ENCODE measurements at regions not wholly inside any gene's neighbourhood (a gene's known extent, or its start where the extent isn't known, plus 50 kb on each side); places are given as distances from the start of the nearest gene placed in this dataset.

- WGBS (ENCODE audit: insufficient coverage): 67% methylated on average over 1 of the region's 3 CpGs
- POLR2A ChIA-PET: no interaction called here
- TF ChIP-seq CTCF (IDR thresholded peaks at IDR 0.05) (no peak), EZH2 (IDR thresholded peaks at IDR 0.05; ENCODE audit: borderline replicate concordance, insufficient read depth, low read depth, low read length, poor library complexity, severe bottlenecking) (no peak)
- Mint-ChIP-seq H3K9me3 (ENCODE audit: insufficient read depth) (no peaks in the 10 kb centered on the region), H3K4me3 (no peak overlapping the region), H3K4me1 (no peaks in the 10 kb centered on the region), H3K27me3 (no peaks in the 10 kb centered on the region), H3K27ac (no peak overlapping the region)
- H3K9me3 ChIP-seq (ENCODE audit: control extremely low read depth in 1 of 3, control insufficient read depth in 2 of 3, insufficient read depth in 1 of 3, low read length in 2 of 3): no peaks in the 10 kb centered on the region
- no peak overlapping the region for H3K9ac ChIP-seq (ENCODE audit: low read length)
- H3K27me3 ChIP-seq (replicated peaks in 1 of 4; ENCODE audit: control extremely low read depth in 1 of 4, control insufficient read depth in 3 of 4, insufficient read depth in 4 of 4, low read length in 3 of 4): no peaks in the 10 kb centered on the region
- no peaks in the 10 kb centered on the region for H3K36me3 ChIP-seq (replicated peaks in 1 of 2; ENCODE audit: control extremely low read depth in 1 of 2, control insufficient read depth in 1 of 2, extremely low read depth in 1 of 2, insufficient read depth in 2 of 2, low read length in 1 of 2)
- H3K4me2 ChIP-seq (replicated peaks; ENCODE audit: low read depth, low read length, poor library complexity, severe bottlenecking): no peak overlapping the region
- H3K79me2 ChIP-seq (ENCODE audit: control insufficient read depth, insufficient read depth, low read length): no peaks in the 10 kb centered on the region
- ATAC-seq (ENCODE audit: low read depth) (no peak), DNase-seq (no peak)
- intact Hi-C loops (cut with micrococcal nuclease): no loop called here
- no peaks in the 10 kb centered on the region for H4K20me1 ChIP-seq (ENCODE audit: control insufficient read depth, insufficient read depth, low read length, poor library complexity, severe bottlenecking)
- no peak overlapping the region for H2AFZ ChIP-seq (ENCODE audit: insufficient read depth, low read depth, low read length, poor library complexity, severe bottlenecking)
- no peak overlapping the region for H3K4me3 ChIP-seq (ENCODE audit: control extremely low read depth in 1 of 5, extremely low read depth in 1 of 5, insufficient read depth in 1 of 5, low read depth in 2 of 5, low read length in 4 of 5)
- H3K4me1 ChIP-seq (ENCODE audit: control insufficient read depth in 2 of 2, insufficient read depth in 2 of 2, low read length in 2 of 2): no peaks in the 10 kb centered on the region
- CTCF ChIA-PET: no interaction called here
- no peak overlapping the region for H3K27ac ChIP-seq (ENCODE audit: low read length in 2 of 2)
Observed at GRCh38 chr9:82554381-82554780, 508.6 kb downstream of the RASEF start.

GRCh38 chr9:82555031-82555430 lies 507.9 kb downstream of the RASEF start:
- ATAC-seq (ENCODE audit: low read depth) (no peak), DNase-seq (no peak)
- H3K4me3 ChIP-seq (ENCODE audit: control extremely low read depth in 1 of 5, extremely low read depth in 1 of 5, insufficient read depth in 1 of 5, low read depth in 2 of 5, low read length in 4 of 5): no peak overlapping the region
- POLR2A ChIA-PET: no interaction called here
- H3K27ac ChIP-seq (ENCODE audit: low read length in 2 of 2): no peak overlapping the region
- intact Hi-C loops (cut with micrococcal nuclease): no loop called here
- no peaks in the 10 kb centered on the region for H3K27me3 ChIP-seq (replicated peaks in 1 of 4; ENCODE audit: control extremely low read depth in 1 of 4, control insufficient read depth in 3 of 4, insufficient read depth in 4 of 4, low read length in 3 of 4)
- H3K4me2 ChIP-seq (replicated peaks; ENCODE audit: low read depth, low read length, poor library complexity, severe bottlenecking): no peak overlapping the region
- H3K79me2 ChIP-seq (ENCODE audit: control insufficient read depth, insufficient read depth, low read length): no peaks in the 10 kb centered on the region
- Mint-ChIP-seq H3K9me3 (ENCODE audit: insufficient read depth) (no peaks in the 10 kb centered on the region), H3K4me3 (no peak overlapping the region), H3K4me1 (no peaks in the 10 kb centered on the region), H3K27ac (no peak overlapping the region), H3K27me3 (no peaks in the 10 kb centered on the region)
- TF ChIP-seq CTCF (IDR thresholded peaks at IDR 0.05) (no peak), EZH2 (IDR thresholded peaks at IDR 0.05; ENCODE audit: borderline replicate concordance, insufficient read depth, low read depth, low read length, poor library complexity, severe bottlenecking) (no peak)
- H3K4me1 ChIP-seq (ENCODE audit: control insufficient read depth in 2 of 2, insufficient read depth in 2 of 2, low read length in 2 of 2): no peaks in the 10 kb centered on the region
- CTCF ChIA-PET: no interaction called here
- no peaks in the 10 kb centered on the region for H3K36me3 ChIP-seq (replicated peaks in 1 of 2; ENCODE audit: control extremely low read depth in 1 of 2, control insufficient read depth in 1 of 2, extremely low read depth in 1 of 2, insufficient read depth in 2 of 2, low read length in 1 of 2)
- WGBS (ENCODE audit: insufficient coverage): no CpG with 5 or more reads among the region's 1 CpG
- H2AFZ ChIP-seq (ENCODE audit: insufficient read depth, low read depth, low read length, poor library complexity, severe bottlenecking): no peak overlapping the region
- H4K20me1 ChIP-seq (ENCODE audit: control insufficient read depth, insufficient read depth, low read length, poor library complexity, severe bottlenecking): no peaks in the 10 kb centered on the region
- no peaks in the 10 kb centered on the region for H3K9me3 ChIP-seq (ENCODE audit: control extremely low read depth in 1 of 3, control insufficient read depth in 2 of 3, insufficient read depth in 1 of 3, low read length in 2 of 3)
- H3K9ac ChIP-seq (ENCODE audit: low read length): no peak overlapping the region
